Fibroblast of villous mesenchyme (primary cell): ENCODE measurements at regions not wholly inside any gene's neighbourhood (a gene's known extent, or its start where the extent isn't known, plus 50 kb on each side); places are given as distances from the start of the nearest gene placed in this dataset.

Source experiments
- DNase-seq: peaks from one replicate; pipeline ENCODE4 v3.0.0-alpha.2; 2010; ENCODE audit warnings: low read depth
- H3K4me3 ChIP-seq: 2 replicates; pipeline ENCODE4 v1.5.1; 2011; ENCODE audit warnings: low read depth, mild to moderate bottlenecking, low read length
- CTCF ChIP-seq: IDR thresholded peaks from 2 replicates; pipeline ENCODE4 v1.5.1; 2012; ENCODE audit warnings: low read depth, mild to moderate bottlenecking, low read length; ENCODE audit not compliant: insufficient read depth

DNA sequence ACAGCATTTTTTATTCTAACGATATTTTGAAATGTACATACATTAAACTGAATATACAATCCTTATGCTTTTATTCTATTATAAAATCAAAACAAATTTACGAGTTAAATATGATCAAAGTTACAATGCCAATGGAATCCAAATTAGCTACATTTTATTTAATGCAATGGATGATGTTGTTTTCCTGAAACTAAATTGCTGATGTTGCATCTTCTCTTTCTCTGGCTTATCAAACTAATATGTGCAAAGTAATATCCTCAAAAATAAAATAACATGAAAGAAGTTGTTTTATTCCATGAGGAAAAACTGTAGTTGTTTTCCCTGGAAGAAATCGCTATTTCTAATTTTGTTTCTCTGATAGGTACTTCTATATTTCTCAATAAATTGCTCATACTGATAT is 106.8 kb downstream of the ASB9 start:
- H3K4me3 ChIP-seq, result no peak overlapping the region
- DNase-seq, result no peak
- TF ChIP-seq CTCF, result no peak

DNA sequence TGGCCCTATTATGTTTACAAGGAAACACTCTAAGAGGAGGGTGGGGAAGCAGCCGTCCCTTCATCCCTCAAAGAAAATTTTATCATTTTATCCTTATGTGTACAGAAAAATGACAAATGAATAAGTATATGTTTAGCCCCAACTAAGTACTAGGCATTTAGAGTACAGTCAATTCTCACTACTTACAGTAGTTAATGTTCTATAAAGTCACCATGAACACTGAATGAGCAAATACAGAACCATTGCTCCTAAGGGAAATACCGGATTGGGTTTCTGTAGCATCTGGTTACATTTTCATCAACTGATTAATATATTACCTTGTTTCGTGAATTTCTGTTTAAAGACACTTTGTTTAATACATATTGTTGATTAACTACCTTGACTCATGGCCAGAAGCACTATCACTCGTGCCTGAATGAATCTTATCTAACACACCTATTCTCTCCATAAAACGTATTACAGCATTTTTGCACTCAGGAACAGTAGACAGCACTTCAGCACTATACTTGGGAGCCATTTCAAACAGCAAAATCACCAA is 109.3 kb downstream of the ASB9 start:
- H3K4me3 ChIP-seq, result no peak overlapping the region
- no peak for DNase-seq
- TF ChIP-seq CTCF, result no peak

DNA sequence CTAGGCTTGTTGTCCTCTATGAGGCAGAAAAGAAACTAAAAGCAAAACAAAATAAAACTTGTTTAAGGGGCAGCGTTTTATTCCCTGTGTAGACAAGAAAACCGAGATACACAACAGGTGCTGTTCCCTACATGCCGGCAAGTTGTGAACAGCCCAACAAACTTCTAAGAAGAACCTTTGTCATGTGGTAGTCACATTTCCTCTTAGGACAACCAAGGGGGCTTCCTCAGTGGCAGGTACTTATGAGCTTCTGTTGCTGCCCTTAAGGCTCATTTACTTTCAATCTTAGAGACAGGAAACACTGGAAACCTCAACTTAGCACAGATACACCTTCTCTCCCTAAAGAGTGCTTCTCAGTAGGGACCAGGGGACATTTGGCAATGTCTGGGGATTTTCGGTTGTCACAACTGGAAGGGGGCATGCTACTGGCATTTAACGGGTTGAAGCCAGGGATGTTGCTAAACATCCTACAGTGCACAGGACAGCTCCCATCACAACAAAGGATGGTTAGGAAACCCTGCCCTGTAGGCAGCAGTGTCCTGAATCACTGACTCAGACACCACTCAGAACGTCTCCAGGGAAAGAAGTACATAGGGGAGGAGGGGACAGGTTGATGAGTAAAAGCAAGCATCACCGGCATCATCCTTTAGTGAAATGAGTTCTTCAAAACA is 111.0 kb downstream of the ASB9 start:
- no peak for TF ChIP-seq CTCF
- no peak overlapping the region for H3K4me3 ChIP-seq
- DNase-seq, result no peak

- no peak for TF ChIP-seq CTCF
- no peak for DNase-seq
- H3K4me3 ChIP-seq, result no peak overlapping the region
These were observed 111.5 kb downstream of the ASB9 start for GRCh38 chrX:15158350-15158735.

- H3K4me3 ChIP-seq, result no peak overlapping the region
- no peak for DNase-seq
- no peak for TF ChIP-seq CTCF
These were observed 112.3 kb downstream of the ASB9 start for GRCh38 chrX:15157624-15158023.

DNA sequence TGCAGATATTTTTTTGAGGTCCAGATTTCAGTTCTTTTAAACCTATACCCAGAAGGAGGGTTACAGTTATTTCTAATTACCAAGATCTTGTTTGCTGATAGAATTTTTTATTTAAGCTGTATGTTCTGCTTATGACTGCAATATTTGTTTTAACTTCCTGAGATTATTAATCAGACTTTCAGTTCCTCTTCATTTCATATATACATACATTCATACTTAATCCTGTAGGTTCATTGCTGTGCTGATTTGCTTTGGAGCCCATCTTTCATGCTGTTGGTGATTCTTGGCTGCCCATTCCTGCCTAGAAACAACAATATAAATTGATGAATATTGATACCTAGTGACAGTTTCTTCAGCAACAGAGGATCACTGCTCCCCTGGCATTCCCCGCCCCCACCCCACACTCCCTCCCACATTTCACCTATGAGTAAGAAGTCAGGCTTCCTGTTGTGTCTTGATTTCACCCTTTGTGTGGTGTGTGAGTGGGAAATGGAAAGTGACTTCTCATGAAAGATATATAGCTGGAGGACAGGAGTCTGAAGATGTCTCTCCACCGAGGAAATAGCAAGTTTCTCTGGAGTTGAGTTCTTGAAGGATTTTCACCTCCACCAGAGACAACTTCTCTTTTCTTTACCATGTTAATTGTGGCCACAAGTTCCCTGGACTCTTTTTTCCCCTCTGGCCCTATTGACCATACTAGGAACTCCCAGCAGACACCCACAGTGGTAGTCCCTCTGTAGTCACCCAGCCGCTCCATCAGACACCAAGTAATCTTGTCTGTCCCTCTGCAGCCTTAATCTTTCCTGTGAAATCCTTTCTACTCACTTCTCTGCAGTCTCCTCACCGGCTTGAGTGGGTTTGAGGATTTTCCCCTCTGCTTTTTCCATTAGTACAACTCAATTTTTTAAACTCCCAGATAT is 118.4 kb downstream of the ASB9 start:
- no peak overlapping the region for H3K4me3 ChIP-seq
- no peak for DNase-seq
- no peak for TF ChIP-seq CTCF
